ENCODE measurements at regions not wholly inside any gene's neighbourhood (a gene's known extent, or its start where the extent isn't known, plus 50 kb on each side); places are given as distances from the start of the nearest gene placed in this dataset.
A peak's percentile ranks its signal among the peaks of the same experiment; 100 is the strongest.
"Not testable (repeated sequence)": the region's sequence is repeated elsewhere in the genome, so short reads cannot be mapped to it uniquely, and the experiment has no call there.

- no peaks in the 10 kb centered on the region for H3K27me3 ChIP-seq (replicated peaks)
- no peak overlapping the region for H3K27ac ChIP-seq
- in situ Hi-C loops (cut with HindIII; ENCODE audit: low pct_ligation_motif_present, low sequenced_read_pairs), result no loop called here
- H3K4me3 ChIP-seq (ENCODE audit: low read depth, low read length), result no peak overlapping the region
- no peaks in the 10 kb centered on the region for H3K36me3 ChIP-seq (replicated peaks)
- DNase-seq, result no peak
- TF ChIP-seq, protein P1, sequence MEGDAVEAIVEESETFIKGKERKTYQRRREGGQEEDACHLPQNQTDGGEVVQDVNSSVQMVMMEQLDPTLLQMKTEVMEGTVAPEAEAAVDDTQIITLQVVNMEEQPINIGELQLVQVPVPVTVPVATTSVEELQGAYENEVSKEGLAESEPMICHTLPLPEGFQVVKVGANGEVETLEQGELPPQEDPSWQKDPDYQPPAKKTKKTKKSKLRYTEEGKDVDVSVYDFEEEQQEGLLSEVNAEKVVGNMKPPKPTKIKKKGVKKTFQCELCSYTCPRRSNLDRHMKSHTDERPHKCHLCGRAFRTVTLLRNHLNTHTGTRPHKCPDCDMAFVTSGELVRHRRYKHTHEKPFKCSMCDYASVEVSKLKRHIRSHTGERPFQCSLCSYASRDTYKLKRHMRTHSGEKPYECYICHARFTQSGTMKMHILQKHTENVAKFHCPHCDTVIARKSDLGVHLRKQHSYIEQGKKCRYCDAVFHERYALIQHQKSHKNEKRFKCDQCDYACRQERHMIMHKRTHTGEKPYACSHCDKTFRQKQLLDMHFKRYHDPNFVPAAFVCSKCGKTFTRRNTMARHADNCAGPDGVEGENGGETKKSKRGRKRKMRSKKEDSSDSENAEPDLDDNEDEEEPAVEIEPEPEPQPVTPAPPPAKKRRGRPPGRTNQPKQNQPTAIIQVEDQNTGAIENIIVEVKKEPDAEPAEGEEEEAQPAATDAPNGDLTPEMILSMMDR (IDR thresholded peaks at IDR 0.05; ENCODE audit: low read depth, low read length, missing control alignments), result no peak
Observed at GRCh38 chr2:167748536-167748935, 498.9 kb downstream of the STK39 start.

GRCh38 chr2:167745667-167746066 is 501.7 kb downstream of the STK39 start:
- no peaks in the 10 kb centered on the region for H3K27me3 ChIP-seq (replicated peaks)
- H3K27ac ChIP-seq, result no peak overlapping the region
- no peak overlapping the region for H3K4me3 ChIP-seq (ENCODE audit: low read depth, low read length)
- TF ChIP-seq, protein P1 (IDR thresholded peaks at IDR 0.05; ENCODE audit: low read depth, low read length, missing control alignments), result no peak
- DNase-seq, result no peak
- H3K36me3 ChIP-seq (replicated peaks), result no peaks in the 10 kb centered on the region
- in situ Hi-C loops (cut with HindIII; ENCODE audit: low pct_ligation_motif_present, low sequenced_read_pairs), result no loop called here

DNA sequence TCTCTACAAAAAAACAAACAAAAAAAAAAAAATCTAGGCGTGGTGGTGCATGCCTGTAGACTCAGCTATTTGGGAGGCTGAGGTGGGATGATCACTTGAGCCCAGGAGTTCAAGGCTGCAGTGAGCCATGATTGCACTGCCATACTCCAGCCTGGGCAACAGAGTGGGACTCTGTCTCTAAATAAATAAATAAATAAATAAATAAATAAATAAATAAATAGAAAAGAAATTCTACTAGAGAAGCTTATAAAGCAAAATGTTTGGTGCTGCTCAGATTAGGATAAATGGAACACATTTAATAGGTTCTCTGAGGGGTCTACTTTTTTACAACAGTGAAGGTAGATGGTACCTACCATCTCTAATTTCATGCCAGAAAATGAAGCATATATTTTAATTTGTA is 507.5 kb downstream of the STK39 start:
- in situ Hi-C loops (cut with HindIII; ENCODE audit: low pct_ligation_motif_present, low sequenced_read_pairs); DNase-seq; H3K27me3 ChIP-seq (replicated peaks); H3K27ac ChIP-seq; H3K36me3 ChIP-seq (replicated peaks); H3K4me3 ChIP-seq (ENCODE audit: low read depth, low read length): not testable (repeated sequence)

- Histone ChIP-seq H3K4me3 (ENCODE audit: low read depth, low read length) (no peak overlapping the region), H3K27ac (no peak overlapping the region), H3K36me3 (replicated peaks) (no peaks in the 10 kb centered on the region), H3K27me3 (replicated peaks) (no peaks in the 10 kb centered on the region)
- TF ChIP-seq, protein P1 (IDR thresholded peaks at IDR 0.05; ENCODE audit: low read depth, low read length, missing control alignments), result no peak
- DNase-seq, result peak; percentile 0
- in situ Hi-C loops (cut with HindIII; ENCODE audit: low pct_ligation_motif_present, low sequenced_read_pairs), result no loop called here
Observed at GRCh38 chr2:167733747-167734146, 513.6 kb downstream of the STK39 start.

DNA sequence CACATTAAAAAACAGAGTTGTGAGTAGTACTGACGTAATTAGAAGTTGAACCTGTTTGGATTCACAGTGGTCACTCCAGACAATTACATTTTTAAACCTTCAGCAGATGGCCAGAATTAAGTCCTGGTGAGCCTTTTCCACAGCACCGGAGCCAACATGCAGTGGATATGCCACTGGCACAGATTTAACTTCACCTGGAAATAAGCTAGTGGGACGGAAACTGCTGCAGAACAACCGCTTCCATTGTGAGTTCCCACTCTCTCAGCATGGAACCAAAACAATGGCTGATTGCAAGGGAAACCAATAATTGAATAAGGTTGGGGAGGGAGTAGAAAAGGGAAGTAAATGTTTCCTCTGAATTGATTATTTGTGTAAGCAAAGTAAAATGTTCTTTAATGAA is 515.1 kb downstream of the STK39 start:
- Histone ChIP-seq H3K27me3 (replicated peaks) (no peaks in the 10 kb centered on the region), H3K4me3 (ENCODE audit: low read depth, low read length) (no peak overlapping the region), H3K36me3 (replicated peaks) (no peaks in the 10 kb centered on the region), H3K27ac (no peak overlapping the region)
- DNase-seq, result no peak
- in situ Hi-C loops (cut with HindIII; ENCODE audit: low pct_ligation_motif_present, low sequenced_read_pairs), result no loop called here
- TF ChIP-seq, protein P1 (IDR thresholded peaks at IDR 0.05; ENCODE audit: low read depth, low read length, missing control alignments), result no peak

- H3K27ac ChIP-seq, result no peak overlapping the region
- TF ChIP-seq, protein P1 (IDR thresholded peaks at IDR 0.05; ENCODE audit: low read depth, low read length, missing control alignments), result no peak
- no peak overlapping the region for H3K4me3 ChIP-seq (ENCODE audit: low read depth, low read length)
- no peak for DNase-seq
- no peaks in the 10 kb centered on the region for H3K36me3 ChIP-seq (replicated peaks)
- no peaks in the 10 kb centered on the region for H3K27me3 ChIP-seq (replicated peaks)
- in situ Hi-C loops (cut with HindIII; ENCODE audit: low pct_ligation_motif_present, low sequenced_read_pairs), result no loop called here
Observed at GRCh38 chr2:167729911-167730310, 517.5 kb downstream of the STK39 start.
